ENCODE measurements at regions not wholly inside any gene's neighbourhood (a gene's known extent, or its start where the extent isn't known, plus 50 kb on each side); places are given as distances from the start of the nearest gene placed in this dataset.

DNA sequence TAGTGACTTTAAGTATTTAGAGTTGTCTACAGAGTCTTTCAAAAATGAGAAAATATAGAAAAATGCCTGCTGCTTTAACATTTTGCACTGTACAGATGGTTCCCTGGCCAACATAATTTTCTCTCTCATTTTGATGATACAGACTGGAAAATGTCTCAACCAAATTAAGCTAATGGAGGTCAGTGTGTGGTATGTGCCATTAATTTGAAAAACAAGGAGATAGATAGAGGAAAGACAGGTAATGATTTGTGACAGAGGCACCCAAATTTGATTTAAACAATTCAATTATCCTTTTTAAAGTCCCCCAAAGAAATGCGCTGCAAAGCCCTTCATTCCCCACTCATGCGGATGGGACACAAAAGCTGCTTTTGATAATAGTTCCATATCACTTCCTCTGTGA, 140.0 kb downstream of the ASCL1 start:
- no peak for DNase-seq (ENCODE audit: low spot score)

DNA sequence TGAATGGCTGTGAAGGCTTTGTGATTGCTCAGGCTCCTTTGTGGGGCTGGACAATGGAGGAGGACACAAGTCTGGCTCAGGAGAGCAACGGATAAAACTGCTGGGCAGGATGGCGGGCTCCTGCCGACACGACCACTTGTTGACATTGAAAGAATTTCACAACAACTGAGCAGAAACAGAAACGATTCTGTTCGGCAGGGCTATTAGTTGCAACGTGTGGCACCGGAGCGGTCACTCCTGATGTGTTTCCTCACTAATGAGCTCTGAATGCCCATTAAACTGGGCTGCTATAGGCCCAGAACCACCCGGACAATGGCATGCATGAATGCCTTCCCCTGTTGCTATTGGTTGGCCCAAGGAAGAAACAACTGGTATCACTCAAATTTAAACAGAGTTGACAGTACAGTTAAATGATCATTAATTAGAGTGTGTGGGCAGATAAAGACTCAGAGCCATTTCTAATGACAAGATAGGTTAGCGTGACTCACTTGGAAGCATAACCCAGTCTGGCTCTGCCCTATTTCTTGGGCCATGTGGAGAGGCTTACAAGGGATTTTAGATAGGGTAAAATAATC, 142.9 kb downstream of the ASCL1 start:
- no peak for DNase-seq (ENCODE audit: low spot score)

DNA sequence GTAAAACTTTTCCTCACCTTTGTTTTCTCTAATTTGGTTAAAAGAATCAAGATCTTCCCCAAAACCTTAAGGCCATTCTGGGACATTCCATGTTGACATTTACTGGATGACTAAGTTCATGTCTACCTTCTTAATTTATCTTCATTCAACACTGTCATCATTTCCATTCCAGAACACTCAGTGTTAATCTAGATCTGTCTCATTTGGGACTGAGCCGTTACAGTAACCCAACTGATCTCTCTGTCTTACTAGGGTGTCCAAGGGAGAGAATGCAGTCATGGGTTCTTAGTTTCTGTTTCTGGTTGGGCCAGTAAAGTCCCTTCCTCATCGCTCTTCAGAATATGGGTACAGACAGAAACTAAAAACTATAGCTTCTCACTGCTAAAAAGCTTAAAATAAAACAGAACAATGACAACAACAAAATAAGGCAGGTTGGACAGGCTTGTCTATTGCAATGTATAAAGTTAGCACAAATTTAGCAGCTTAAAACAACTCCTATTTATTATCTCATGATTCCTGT, 144.8 kb downstream of the ASCL1 start:
- no peak for DNase-seq (ENCODE audit: low spot score)

DNA sequence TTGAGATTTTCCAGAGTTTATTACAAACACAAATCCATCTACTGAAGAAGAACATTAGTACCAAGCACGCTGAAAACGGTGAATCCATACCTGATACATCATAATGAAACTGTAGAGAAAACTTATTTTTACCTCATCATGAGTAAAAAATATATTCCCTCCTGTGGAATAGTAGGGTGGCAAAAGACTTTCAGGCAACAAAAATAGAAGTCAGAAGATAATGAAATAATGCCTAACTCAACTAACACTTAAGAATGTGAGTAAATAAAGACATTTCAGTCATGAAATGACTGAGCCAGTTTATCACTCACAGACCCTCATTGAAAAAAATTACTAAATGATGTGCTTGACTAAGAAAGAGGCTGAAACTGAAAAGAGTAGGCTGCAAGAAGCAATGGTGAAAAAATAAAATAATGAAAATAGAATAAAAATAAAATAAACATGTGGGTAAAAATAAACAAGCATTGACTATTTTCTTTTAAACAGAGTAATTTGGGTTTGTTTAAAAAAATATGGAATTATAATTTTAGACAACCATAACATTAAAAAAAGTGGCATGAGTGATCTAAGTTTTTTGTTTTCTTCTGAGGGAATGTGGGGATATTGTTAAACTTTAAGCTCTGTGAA, 148.6 kb downstream of the ASCL1 start:
- no peak for DNase-seq (ENCODE audit: low spot score)

DNA sequence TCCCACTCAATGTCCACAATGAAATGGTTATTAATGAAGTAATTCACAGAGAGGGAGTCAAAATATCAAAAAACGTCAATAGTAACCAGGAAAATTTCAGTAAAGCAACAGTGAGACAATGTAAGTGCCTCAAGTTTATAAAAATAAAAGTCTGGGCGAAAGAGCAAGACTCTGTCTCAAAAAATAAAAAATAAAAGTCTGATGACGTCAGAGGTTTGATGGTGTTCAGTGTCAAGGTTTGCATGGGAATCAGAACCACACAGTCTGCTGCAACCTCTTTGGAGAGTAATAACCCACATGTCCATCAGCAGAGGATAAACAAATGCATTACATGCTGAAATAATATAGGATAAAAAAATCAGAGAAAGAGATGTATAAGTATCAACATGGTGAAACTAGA, 152.4 kb downstream of the ASCL1 start:
- DNase-seq (ENCODE audit: low spot score): no peak

DNA sequence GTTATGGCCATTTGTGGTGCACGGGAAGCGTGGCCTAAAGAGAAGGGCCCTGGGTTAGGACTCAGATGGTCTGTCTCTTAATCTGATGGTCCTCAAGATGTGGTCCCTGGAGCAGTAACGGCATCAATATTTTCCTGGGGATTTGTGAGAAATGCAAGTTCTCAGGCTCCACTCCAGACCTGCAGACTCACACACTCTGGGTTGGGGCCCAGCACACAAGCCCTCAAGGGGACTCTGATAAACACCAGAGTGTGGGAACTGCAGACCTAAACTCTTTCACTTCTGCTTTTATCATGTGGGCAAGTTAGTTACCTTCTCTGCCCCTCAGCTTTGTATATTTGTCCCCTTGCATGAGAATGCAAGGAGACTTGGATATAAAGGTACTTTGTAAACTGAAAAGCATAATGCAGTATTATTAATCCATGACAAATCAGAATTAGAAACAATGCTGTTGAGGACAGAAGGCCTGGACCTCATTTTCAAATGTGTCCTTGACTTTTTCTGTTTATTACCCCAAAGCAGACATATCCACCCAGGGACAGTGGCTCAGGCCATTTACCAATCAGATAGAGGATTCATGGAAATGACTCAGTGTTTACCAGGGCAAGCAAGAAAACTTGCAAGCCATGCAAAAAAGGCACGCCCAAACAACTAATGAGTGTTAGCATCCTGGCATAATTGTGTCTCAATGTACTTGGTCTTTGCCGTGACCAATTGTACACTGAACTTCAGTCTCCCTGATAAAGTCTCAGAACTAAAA, 157.0 kb downstream of the ASCL1 start:
- DNase-seq (ENCODE audit: low spot score): no peak

DNA sequence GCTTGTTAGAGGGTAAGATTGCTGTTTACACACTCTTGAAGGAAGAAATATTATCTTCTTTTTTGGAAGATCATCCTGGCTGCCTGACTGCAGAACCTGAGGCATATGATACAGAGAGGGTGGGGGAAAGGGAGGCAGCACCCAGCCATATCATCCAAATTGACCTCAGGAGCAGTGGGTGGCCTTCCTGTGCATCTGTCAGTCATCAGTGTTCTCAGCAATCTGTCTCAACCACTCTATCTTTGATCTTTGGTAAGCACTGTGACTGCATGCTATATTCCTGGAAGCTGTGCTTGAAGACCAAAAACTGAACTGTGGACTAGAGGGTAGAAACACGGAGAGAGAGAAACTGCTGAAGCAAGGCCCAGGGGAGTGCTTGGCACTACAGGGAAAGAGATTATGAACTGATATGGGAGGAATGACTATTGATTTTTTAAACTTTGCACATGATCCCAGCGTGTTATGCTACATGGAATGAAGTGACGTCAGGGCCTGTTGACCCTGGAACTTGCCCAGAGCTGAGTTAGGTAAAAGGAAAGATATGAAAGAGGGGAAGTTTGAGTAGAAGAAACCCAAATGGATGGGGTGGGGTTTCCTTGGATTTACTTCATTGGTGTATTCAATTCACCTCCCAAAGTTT, 171.5 kb downstream of the ASCL1 start:
- no peak for DNase-seq (ENCODE audit: low spot score)

DNA sequence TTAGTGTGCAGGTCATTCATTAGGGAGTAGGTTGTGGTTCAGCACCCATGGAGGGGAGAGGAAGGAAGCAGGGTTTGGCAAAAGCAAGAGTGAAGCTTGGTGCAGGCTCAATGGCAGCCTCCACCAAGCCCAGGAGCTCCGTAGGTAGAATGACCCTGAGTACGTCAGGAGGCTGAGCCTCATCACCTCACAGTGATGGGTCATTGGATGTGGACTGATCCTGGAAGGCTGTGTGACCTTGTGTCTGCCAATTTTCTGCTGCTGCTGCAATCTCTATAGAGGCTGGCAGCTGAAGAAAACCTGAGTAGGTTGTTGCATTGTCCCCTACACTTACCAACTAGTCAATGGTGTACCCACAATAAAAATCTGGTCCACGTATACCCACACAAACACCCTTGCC, 173.1 kb downstream of the ASCL1 start:
- DNase-seq (ENCODE audit: low spot score): no peak

DNA sequence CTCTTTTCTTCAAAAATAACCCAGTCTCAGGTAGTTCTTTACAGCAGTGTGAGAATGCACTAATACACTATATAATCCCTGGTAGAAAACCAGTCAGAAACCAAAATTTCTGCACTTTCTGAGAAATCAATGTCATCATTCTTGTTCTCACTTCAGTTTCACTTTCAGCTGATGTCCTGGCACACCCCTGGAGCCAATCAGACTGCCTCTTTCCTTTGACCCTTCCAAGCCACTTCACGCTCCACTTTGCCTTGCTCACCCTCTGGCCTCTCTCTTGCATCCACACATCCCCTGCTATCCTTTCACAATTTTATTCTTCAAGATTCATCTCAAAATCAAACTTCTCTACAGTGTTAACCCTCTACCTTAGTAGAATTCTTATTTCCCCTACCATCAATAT, 181.1 kb downstream of the ASCL1 start:
- no peak for DNase-seq (ENCODE audit: low spot score)

DNA sequence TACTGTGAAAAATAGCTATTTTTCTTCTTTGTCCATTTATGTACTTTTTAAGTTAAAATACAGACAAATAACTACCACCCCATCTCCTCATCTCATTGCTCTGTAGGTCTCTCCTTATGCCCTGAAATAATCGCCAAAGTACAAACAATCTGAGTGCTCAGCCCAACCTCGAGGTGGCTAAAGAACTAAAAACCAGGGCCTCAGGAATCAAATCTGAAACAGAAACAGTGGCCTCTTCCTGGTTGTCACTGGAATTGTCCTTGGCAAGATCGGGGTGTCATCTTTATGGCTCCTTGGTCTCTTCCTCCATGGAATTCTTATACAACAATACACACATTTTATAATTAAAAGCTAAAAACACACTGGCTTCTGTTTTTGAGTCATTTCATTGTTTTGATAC, 182.4 kb downstream of the ASCL1 start:
- no peak for DNase-seq (ENCODE audit: low spot score)

DNA sequence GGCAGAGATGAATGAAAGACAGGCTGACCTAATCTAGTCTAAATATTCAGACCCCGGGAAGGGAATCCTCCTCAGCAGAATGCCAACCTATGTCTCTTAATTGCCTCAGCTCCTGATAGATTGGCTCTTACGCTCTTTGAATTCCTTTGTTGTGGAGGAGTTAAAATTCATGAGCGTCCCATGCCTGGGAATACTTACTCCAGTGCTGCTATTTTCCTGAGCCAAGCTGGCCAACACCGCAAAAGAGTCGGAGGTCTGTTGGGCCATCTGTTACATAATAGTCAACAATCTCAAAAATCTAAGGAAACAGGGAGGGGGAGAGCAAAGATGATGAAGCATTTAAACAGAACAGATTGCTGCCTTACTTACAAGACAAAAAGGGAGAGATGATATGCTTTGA, 182.8 kb downstream of the ASCL1 start:
- DNase-seq (ENCODE audit: low spot score): no peak

DNA sequence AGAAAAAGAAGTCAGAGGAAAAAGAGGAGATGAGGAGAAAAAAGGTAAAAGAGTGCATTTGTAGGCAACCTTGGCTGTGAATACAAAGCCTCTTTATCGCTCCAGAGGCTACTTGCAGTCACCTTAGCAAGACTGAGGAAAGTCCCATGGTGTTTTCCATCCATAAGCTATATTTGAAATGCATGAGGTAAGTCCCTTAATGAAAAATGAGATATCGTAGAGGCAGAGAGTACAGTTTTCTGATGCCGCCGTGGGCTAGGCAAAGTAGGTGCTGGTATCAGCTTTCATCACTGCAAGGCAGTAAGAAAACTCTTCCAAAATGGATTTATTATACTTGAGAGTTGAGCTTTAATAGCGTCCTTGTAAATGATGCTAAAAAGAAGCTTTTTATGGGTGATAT, 186.8 kb downstream of the ASCL1 start:
- DNase-seq (ENCODE audit: low spot score): no peak

DNA sequence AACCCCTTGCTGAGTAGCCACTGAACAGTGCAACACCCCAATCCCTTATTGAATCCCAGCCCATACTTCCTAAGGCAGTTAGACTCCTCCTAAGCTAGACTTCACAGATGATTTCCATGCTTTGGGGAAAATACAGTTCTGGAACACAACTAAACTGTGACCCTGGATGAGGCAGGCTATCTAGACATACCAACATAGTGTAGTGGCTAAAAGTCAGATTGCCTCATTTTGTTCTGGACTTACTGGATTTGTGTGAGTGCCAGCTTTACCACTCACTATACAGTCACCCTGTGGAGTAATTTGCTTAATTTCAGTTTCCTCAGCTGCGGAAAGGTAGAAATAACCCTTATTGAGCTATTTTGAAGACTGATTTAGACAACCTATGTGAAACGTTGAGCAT, 203.1 kb downstream of the ASCL1 start:
- DNase-seq (ENCODE audit: low spot score): no peak

DNA sequence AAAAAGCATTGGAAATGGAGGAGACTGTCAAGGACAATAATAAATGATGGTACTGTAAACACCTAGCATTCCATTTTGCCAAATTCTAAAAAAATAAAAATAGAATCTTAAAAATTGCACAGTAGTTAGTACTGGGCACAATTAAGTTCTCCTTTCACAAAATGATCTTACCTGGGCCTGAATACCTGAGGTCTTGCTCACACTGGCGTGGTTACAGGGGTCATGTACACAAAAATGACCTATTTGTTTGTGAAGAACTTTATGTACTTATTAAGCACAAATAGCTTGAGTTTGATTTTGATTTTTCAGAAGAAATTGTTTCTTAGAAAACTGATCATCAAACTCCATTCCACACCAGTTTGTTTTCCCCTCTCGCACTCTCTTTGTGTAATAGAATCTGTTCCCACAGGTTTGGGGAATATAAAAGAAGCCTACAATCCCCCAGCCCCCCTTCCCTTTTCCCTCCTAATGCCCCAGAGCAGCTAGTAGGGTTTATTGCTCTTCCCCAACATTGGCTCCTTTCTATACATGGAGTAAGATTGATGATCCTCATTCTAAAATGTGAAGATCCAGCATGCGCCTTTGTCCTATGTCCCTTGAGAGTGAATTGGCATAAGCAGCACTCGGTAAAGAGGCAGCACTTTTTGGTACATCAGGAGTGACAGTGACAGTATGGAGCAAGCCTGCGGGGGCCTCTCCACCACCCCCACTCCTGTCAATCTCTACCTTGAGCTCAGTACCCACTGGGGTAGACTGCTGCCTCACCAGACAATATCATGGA, 204.3 kb downstream of the ASCL1 start:
- DNase-seq (ENCODE audit: low spot score): no peak

DNA sequence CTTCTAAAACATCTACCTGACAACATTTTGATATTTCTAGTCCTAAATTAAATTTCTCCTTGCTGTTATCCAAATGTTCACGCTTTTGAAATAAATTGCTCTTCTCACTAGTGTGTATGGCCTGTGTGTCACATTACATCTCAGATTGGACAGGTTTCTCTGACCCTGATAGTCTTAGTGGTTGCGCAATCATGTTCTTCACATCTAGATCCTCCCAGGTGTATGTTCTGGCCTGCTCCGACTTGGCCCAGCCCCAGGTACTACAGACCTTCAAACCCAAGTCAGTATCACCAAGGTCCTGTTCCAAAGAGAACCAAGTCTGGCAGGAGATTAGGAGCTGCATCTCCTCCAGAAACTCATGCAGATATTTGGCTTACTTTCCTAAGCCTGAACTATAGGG, 209.5 kb downstream of the ASCL1 start:
- DNase-seq (ENCODE audit: low spot score): no peak

DNA sequence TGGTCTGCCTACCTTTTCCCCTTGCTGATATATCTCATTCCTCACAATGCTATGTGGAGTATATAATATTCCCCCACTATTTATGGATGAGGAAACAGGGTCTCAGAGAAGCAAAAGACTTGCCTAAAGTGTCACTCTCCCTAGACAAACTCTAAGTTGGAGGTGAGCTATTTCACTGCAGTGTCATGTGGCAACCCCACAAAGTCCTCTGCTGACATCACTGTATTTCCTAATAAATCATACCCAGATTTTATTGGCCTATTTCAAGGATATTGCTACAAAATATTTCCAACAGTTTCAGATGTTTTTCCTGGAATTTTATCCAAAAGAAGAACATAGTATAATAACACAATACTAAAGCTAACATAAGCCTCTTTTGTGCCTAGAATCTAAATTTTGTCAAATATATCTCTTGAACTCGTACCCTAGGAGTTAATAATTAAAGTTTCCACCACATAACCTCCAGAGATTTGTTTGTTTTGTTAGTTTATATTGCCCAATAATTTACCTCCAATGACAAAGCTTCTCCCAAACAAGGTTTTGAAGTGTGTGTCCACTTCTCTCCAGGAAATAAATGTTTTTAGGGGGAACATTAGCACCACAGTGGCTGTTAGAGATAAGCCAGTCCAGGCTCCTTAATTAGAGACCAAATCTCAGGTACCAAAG, 215.1 kb downstream of the ASCL1 start:
- no peak for DNase-seq (ENCODE audit: low spot score)

DNA sequence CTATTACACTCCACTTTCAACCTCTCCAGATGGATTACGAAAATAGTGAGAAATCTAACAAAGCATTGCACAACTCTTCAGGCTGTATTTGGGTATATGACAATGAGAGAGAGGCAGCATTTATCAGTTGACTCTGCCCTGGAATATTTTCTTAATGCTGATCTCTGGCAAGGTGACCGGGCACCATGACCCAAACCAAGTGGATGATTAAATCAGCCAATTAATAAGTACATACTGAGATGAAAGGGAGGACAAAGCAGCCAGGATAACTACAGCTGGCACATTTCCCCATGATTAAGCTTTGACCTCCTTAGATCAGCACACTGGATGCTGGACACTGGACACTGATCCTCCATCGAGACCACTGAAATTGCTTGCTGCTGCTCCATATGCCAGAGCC, 218.2 kb downstream of the ASCL1 start:
- DNase-seq (ENCODE audit: low spot score): no peak

DNA sequence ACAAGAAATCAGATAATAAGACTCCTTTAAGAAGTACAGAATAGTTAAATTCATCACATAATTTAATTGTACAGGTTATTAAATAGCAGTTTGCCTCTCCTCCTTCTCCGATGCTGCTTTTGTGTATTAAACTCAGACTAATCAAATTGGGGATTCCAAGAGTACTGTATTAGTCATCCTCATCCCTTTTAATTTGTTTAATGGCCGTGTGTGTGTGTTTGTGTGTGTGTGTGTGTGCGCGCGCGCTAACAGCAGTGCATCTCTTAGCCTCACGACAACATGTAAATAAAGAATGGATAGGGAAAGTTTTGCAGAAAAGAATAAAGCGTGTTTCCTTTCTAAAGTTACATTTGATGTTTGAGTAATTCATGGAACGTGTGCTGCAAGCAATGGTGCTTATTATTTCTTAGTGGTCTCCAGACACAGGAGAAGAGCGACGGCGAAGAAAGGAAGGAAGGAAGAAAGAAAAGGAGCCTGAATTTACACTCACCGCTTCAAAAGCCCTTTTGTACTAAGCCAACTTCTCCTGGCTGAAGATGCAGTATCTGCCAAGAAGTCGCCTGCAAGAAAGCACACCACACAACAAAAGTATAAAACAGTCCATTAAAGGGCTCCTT, 220.3 kb downstream of the ASCL1 start:
- no peak for DNase-seq (ENCODE audit: low spot score)

DNA sequence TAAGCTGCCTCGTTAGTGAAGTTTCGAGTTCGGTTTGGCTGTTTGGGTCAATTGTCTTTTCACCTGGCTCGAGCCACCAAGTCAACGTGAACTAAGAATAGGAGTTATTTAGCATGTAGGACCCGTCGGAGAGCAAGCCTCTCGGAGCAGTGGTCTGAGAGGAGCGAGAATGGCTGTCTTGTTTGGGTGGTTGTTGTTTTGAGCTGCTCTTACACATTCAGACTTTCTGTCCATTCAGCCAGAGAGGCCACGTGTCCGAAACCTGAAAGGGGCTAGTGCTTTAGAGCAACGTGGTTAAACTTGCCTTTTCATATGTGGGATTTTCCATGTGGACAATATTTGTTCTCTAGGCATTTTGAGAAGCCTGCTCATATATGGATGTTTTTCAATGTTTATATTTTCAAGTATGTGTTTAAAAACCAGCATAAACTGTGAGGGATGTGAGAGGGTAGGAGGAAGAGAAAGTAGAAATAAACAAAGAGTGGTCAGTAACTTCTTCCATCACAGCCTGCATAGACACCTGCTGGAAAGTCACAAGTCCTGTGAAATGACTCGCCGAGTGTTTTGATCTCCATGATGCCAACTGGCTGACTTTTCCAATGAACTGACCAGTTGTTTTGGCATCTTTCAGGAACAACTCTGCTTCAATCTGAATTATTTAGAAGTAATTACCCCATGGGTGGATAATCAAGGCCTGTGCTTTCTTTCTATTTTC, 221.0 kb downstream of the ASCL1 start:
- no peak for DNase-seq (ENCODE audit: low spot score)

DNA sequence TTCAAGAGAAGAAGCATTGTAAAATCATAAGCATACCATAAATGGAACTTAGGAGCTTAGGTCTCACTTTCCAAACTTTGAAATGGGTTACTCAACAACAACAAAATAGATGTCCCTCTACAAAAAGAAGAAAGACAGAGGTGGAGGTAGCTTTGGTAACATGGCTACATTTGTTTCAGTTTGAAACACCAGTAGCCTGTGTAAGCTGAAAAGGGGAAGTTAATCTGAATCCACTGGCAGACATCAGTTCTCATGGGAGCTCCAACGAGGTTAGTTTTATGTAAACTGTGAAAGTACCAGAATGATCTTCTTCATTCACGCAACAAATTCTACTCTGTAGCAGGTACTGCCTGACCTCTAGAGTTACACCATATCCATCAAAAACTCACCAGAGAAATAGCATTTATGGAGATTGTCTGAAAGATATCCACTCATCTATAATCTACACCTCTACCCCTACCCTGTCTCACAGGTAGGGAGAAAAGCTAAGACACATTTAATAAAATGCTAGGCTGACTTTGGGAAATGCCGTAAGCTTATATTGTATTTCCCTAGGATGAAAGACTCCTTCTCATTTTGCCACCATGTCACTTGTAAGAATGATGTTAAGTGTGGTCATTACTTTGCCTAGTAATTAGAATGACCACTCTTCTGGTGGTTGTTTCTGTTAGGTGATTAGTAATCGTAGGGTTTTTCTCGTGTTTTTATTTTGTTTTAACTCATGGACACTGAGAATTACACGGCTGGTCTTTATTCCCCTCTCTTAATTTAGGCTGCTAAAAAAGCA, 224.1 kb downstream of the ASCL1 start:
- no peak for DNase-seq (ENCODE audit: low spot score)

Measured in cerebellar cortex (tissue), 1 donor.